Spinal cord (tissue), 9 donors: ENCODE measurements at regions not wholly inside any gene's neighbourhood (a gene's known extent, or its start where the extent isn't known, plus 50 kb on each side); places are given as distances from the start of the nearest gene placed in this dataset.

Experiments
- DNase-seq, 6 donors: peaks; one replicate each; pipeline versions ENCODE4 v3.0.0 to v3.0.0-alpha.2; 2013 to 2015; ENCODE audit warnings: low spot score in 6 of 6, low read depth in 4 of 6
- H3K27ac ChIP-seq: one replicate; pipeline ENCODE4 v1.5.1; 2013; ENCODE audit warnings: low read depth, low read length, control low read depth
- H3K27me3 ChIP-seq: one replicate; pipeline ENCODE4 v1.6.1; 2013; ENCODE audit warnings: low read length; ENCODE audit not compliant: control insufficient read depth, insufficient read depth
- H3K36me3 ChIP-seq: one replicate; pipeline ENCODE4 v1.6.1; 2013; ENCODE audit warnings: low read length; ENCODE audit not compliant: control insufficient read depth, insufficient read depth
- H3K4me1 ChIP-seq: one replicate; pipeline ENCODE4 v1.6.1; 2013; ENCODE audit warnings: low read length; ENCODE audit not compliant: control insufficient read depth, insufficient read depth
- H3K4me3 ChIP-seq: one replicate; pipeline ENCODE4 v1.5.1; 2013; ENCODE audit warnings: low read depth, low read length, control low read depth
- H3K9me3 ChIP-seq: one replicate; pipeline ENCODE4 v1.6.1; 2013; ENCODE audit warnings: low read length; ENCODE audit not compliant: control insufficient read depth, insufficient read depth
- WGBS: methylation state at CpG from one replicate; pipeline ENCODE4 v1.1.5; 2013; ENCODE audit warnings: missing lambda C conversion rate; ENCODE audit not compliant: insufficient coverage; 5-methylcytosine and 5-hydroxymethylcytosine counted together
- donor health status: healthy.

- no peak overlapping the region for H3K4me3 ChIP-seq
- no peaks in the 10 kb centered on the region for H3K27me3 ChIP-seq
- H3K4me1 ChIP-seq, result no peaks in the 10 kb centered on the region
- no peaks in the 10 kb centered on the region for H3K36me3 ChIP-seq
- no peak for DNase-seq
- H3K9me3 ChIP-seq, result peaks cover 7% of the 10 kb centered on the region
- H3K27ac ChIP-seq, result no peak overlapping the region
Measured at GRCh38 chr13:69107436-69107835, 1000.2 kb upstream of the ATXN8OS start.

- no peaks in the 10 kb centered on the region for H3K27me3 ChIP-seq
- no peak overlapping the region for H3K4me3 ChIP-seq
- H3K4me1 ChIP-seq, result no peaks in the 10 kb centered on the region
- no peak for DNase-seq
- H3K9me3 ChIP-seq, result peaks cover 1% of the 10 kb centered on the region
- no peaks in the 10 kb centered on the region for H3K36me3 ChIP-seq
- no peak overlapping the region for H3K27ac ChIP-seq
- no CpG with 5 or more reads among the region's 1 CpG for WGBS
Measured at GRCh38 chr13:69101841-69102240, 1005.8 kb upstream of the ATXN8OS start.

GRCh38 chr13:69094485-69094884 is 1013.1 kb upstream of the ATXN8OS start:
- no CpG with 5 or more reads among the region's 1 CpG for WGBS
- peak in 1 of 6 donors; percentile 66 for DNase-seq
- no peaks in the 10 kb centered on the region for H3K36me3 ChIP-seq
- H3K27me3 ChIP-seq, result no peaks in the 10 kb centered on the region
- H3K4me3 ChIP-seq, result no peak overlapping the region
- H3K4me1 ChIP-seq, result no peaks in the 10 kb centered on the region
- H3K27ac ChIP-seq, result no peak overlapping the region
- H3K9me3 ChIP-seq, result no peaks in the 10 kb centered on the region

DNA sequence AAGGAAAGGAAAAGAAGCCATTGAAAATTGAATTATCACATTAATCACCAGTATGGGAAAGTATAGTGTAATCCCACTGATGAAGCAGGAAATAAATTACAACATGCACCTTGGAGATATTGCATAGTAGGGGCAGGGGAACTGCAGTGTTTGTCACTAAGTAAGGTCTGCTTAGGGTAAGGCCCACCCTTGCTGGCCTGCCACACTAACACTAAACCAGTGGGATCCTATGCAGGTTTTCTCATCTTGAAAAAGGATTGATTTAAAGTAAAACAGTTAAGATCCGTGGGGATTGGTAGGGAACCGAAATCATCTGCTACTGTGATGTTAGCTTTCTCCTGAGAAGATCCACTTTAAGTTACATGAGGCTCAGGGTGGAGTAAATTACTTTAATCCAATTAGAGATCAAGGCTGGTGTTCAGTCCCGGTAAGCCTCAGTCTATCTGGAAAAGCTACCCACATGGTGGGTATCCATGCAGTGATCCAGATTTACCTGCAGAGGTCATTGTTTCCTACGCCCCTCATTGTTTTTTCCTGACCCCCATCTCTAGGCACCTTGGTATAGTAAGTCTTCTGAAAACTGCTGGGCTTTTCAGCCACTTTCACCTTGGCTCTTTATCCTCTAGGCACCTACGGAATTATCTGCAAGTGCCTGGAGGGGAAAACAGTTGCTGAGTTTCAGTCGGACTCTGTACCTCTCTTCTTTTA is 1014.9 kb upstream of the ATXN8OS start:
- 55% methylated on average over 3 of the region's 6 CpGs for WGBS
- H3K27me3 ChIP-seq, result no peaks in the 10 kb centered on the region
- no peaks in the 10 kb centered on the region for H3K4me1 ChIP-seq
- no peaks in the 10 kb centered on the region for H3K36me3 ChIP-seq
- DNase-seq, result no peak
- no peaks in the 10 kb centered on the region for H3K9me3 ChIP-seq
- H3K4me3 ChIP-seq, result no peak overlapping the region
- no peak overlapping the region for H3K27ac ChIP-seq

GRCh38 chr13:69077267-69077666 is 1030.4 kb upstream of the ATXN8OS start:
- H3K36me3 ChIP-seq, result no peaks in the 10 kb centered on the region
- no peaks in the 10 kb centered on the region for H3K4me1 ChIP-seq
- no peak for DNase-seq
- no peak overlapping the region for H3K27ac ChIP-seq
- H3K9me3 ChIP-seq, result no peaks in the 10 kb centered on the region
- WGBS, result no CpG with 5 or more reads among the region's 1 CpG
- no peak overlapping the region for H3K4me3 ChIP-seq
- no peaks in the 10 kb centered on the region for H3K27me3 ChIP-seq

DNA sequence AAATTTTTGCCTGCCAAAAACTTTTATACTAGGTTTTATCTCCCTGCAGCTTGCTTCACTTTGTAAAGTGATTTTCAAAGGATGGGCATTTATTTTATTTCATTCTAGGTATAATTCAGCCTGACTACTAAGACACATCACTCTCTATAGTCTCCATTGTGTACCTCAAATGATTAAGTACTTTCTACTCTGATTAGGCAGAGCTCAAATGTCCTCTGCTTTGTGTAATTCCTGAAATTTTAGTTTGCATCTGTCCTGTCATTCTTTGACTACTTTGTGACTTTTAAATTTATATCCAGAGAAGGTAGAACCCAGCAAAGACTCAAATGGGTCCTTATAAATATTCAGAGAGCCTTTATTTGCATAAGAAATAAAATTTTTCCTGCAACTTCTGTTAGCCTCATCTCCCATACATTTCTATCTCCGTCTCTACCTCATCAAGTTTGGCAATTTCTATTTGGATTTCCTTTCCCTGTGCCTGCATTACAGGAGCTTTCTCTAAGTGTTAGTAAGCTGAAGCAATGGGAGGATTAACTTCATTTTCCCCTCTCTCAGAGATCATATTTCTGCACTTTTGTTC is 1038.0 kb upstream of the ATXN8OS start:
- H3K27me3 ChIP-seq, result no peaks in the 10 kb centered on the region
- H3K4me3 ChIP-seq, result no peak overlapping the region
- peak in 1 of 6 donors; percentile 7 for DNase-seq
- no peaks in the 10 kb centered on the region for H3K9me3 ChIP-seq
- no peaks in the 10 kb centered on the region for H3K36me3 ChIP-seq
- no peak overlapping the region for H3K27ac ChIP-seq
- no CpG with 5 or more reads among the region's 1 CpG for WGBS
- H3K4me1 ChIP-seq, result no peaks in the 10 kb centered on the region

DNA sequence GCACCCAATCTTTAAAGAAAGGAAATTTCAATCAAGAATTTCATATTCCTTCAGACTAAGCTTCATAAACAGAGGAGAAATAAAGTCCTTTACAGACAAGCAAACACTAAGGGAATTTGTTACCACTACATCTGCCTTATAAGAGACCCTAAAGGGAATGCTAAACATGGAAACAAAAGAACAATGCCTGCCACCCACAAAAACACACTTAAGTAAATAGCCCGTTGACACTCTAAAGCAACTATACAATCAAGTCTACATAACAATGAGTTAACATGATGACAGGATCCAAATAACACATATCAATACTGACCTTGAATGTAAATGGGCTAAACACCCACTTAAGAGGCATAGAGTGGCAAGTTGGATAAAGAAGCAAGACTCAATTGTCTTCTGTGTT is 1056.9 kb upstream of the ATXN8OS start:
- H3K9me3 ChIP-seq, result peaks cover 6% of the 10 kb centered on the region
- WGBS, result no CpG with 5 or more reads among the region's 1 CpG
- no peaks in the 10 kb centered on the region for H3K4me1 ChIP-seq
- DNase-seq, result no peak
- H3K4me3 ChIP-seq, result no peak overlapping the region
- H3K27me3 ChIP-seq, result no peaks in the 10 kb centered on the region
- H3K27ac ChIP-seq, result no peak overlapping the region
- H3K36me3 ChIP-seq, result no peaks in the 10 kb centered on the region

GRCh38 chr13:69044629-69045028 is 1063.0 kb upstream of the ATXN8OS start:
- Histone ChIP-seq H3K4me3 (no peak overlapping the region), H3K9me3 (no peaks in the 10 kb centered on the region), H3K36me3 (no peaks in the 10 kb centered on the region), H3K4me1 (no peaks in the 10 kb centered on the region), H3K27me3 (no peaks in the 10 kb centered on the region), H3K27ac (no peak overlapping the region)
- no peak for DNase-seq
- WGBS, result 98% methylated on average over 6 of the region's 9 CpGs

GRCh38 chr13:69040898-69041297 is 1066.7 kb upstream of the ATXN8OS start:
- Histone ChIP-seq H3K4me3 (no peak overlapping the region), H3K27me3 (no peaks in the 10 kb centered on the region), H3K27ac (no peak overlapping the region), H3K36me3 (no peaks in the 10 kb centered on the region), H3K9me3 (no peaks in the 10 kb centered on the region), H3K4me1 (no peaks in the 10 kb centered on the region)
- no peak for DNase-seq
- no CpG with 5 or more reads among the region's 2 CpGs for WGBS

DNA sequence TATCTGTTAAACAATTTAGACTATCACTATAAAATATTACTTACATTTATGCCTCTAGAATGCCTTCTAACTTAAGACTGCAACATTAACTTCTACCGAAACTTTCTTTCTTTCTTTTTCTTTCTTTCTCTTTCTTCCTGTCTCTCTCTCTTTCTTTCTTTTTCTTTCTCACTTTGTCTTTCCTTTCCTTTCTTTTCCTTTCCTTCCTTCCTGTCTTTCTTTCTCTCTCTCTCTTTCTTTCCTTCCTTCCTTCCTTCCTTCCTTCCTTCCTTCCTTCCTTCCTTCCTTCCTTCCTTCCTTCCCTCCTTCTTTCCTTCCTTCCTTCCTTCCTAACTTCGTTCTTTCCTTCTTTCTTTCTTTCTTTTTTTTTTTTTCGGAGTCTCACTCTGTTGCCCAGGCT is 1071.9 kb upstream of the ATXN8OS start:
- H3K4me3 ChIP-seq, result no peak overlapping the region
- no peaks in the 10 kb centered on the region for H3K27me3 ChIP-seq
- no peaks in the 10 kb centered on the region for H3K9me3 ChIP-seq
- 100% methylated on average over 3 of the region's 3 CpGs for WGBS
- no peak overlapping the region for H3K27ac ChIP-seq
- no peak for DNase-seq
- no peaks in the 10 kb centered on the region for H3K36me3 ChIP-seq
- H3K4me1 ChIP-seq, result no peaks in the 10 kb centered on the region
